Left ventricle myocardium inferior (tissue), 1 donor: ENCODE measurements at regions not wholly inside any gene's neighbourhood (a gene's known extent, or its start where the extent isn't known, plus 50 kb on each side); places are given as distances from the start of the nearest gene placed in this dataset.

Source experiments
- DNase-seq: peaks from one replicate; pipeline ENCODE4 v3.0.0-alpha.2; 2020
- H3K27ac ChIP-seq: fragments of 200-600 bp; replicated peaks from 2 replicates; pipeline ENCODE4 v1.8.0; 2021
- H3K27me3 ChIP-seq: fragments of 200-600 bp; 2 replicates; pipeline ENCODE4 v1.8.0; 2021; ENCODE audit warnings: low read depth
- H3K36me3 ChIP-seq: fragments of 200-600 bp; 2 replicates; pipeline ENCODE4 v1.8.0; 2021
- H3K4me1 ChIP-seq: fragments of 200-600 bp; 2 replicates; pipeline ENCODE4 v1.8.0; 2021
- H3K4me3 ChIP-seq: fragments of 200-600 bp; 2 replicates; pipeline ENCODE4 v1.8.0; 2021; ENCODE audit warnings: mild to moderate bottlenecking, moderate library complexity
- H3K9me3 ChIP-seq: fragments of 200-600 bp; replicated peaks from 2 replicates; pipeline ENCODE4 v1.8.0; 2021
- intact Hi-C: fragments of 100-400 bp; cut with micrococcal nuclease; formaldehyde crosslinking; loops from one replicate; pipeline ENCODE4 v1.11.0; 2022
- TF ChIP-seq, protein P1 (sequence below): fragments of 200-600 bp; IDR thresholded peaks from 2 replicates; pipeline ENCODE4 v1.8.0; 2021; ENCODE audit warnings: antibody characterized with exemption, mild to moderate bottlenecking, borderline replicate concordance
- donor health status: DM: no; HTN: yes; CAD: no; lungs with severe emphysema.

DNA sequence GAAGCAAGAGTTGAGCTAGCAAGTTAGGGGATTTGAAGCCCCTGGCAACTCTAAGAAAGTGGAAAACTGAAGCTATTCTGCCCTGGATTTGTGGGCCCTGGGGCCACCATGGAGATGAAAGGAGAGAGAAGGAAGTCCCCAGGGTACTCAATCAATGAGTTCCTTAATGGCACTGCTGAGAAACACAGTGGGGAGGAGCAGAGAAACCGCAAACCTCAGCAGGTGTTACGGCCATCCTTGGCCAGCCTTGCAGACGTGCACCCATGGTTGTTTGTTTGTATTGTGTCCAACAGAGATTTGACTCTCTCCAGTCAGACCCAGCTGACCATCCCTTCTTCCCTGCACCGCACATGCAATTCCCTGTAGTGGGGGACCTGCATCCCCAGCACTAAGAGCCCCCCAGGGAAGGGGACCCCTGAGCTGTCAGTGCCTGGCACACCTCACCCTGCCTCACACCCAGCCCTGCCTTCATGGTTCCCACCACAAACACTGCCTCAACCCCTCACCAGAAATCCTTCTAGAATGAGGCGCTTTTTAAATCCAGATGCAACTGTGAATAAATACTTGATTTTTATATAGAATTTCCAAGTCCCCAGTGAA, 255.3 kb downstream of the SH3BP4 start:
- TF ChIP-seq, protein P1, sequence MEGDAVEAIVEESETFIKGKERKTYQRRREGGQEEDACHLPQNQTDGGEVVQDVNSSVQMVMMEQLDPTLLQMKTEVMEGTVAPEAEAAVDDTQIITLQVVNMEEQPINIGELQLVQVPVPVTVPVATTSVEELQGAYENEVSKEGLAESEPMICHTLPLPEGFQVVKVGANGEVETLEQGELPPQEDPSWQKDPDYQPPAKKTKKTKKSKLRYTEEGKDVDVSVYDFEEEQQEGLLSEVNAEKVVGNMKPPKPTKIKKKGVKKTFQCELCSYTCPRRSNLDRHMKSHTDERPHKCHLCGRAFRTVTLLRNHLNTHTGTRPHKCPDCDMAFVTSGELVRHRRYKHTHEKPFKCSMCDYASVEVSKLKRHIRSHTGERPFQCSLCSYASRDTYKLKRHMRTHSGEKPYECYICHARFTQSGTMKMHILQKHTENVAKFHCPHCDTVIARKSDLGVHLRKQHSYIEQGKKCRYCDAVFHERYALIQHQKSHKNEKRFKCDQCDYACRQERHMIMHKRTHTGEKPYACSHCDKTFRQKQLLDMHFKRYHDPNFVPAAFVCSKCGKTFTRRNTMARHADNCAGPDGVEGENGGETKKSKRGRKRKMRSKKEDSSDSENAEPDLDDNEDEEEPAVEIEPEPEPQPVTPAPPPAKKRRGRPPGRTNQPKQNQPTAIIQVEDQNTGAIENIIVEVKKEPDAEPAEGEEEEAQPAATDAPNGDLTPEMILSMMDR: no peak
- Histone ChIP-seq H3K36me3 (no peaks in the 10 kb centered on the region), H3K4me3 (no peak overlapping the region), H3K9me3 (peaks cover 7% of the 10 kb centered on the region), H3K27me3 (peaks cover 64% of the 10 kb centered on the region), H3K4me1 (no peaks in the 10 kb centered on the region), H3K27ac (no peak overlapping the region)
- DNase-seq: no peak
- intact Hi-C loops: no loop called here

DNA sequence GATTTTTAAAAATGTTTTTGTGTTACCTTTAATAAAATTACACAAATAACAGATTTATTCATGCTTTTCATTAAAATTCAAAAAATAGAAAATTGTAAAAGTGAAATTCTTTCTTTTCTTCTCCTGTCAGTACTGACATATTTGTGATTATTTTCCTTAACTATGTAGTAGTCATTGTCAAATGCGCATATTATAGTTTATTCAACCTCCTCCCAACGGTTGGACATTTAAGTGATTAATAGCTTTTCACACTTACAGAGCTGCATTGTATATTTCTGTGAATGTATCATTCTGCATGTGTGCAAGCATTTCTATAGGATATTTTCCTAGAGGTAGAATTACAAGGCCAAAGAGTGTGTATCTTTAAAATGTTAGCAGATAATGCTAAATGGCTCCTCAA, 259.2 kb downstream of the SH3BP4 start:
- DNase-seq: no peak
- H3K27ac ChIP-seq: no peak overlapping the region
- H3K4me1 ChIP-seq: no peaks in the 10 kb centered on the region
- peaks cover 55% of the 10 kb centered on the region for H3K27me3 ChIP-seq
- intact Hi-C loops: no loop called here
- H3K36me3 ChIP-seq: no peaks in the 10 kb centered on the region
- H3K4me3 ChIP-seq: no peak overlapping the region
- peaks cover 7% of the 10 kb centered on the region for H3K9me3 ChIP-seq
- TF ChIP-seq, protein P1: no peak

DNA sequence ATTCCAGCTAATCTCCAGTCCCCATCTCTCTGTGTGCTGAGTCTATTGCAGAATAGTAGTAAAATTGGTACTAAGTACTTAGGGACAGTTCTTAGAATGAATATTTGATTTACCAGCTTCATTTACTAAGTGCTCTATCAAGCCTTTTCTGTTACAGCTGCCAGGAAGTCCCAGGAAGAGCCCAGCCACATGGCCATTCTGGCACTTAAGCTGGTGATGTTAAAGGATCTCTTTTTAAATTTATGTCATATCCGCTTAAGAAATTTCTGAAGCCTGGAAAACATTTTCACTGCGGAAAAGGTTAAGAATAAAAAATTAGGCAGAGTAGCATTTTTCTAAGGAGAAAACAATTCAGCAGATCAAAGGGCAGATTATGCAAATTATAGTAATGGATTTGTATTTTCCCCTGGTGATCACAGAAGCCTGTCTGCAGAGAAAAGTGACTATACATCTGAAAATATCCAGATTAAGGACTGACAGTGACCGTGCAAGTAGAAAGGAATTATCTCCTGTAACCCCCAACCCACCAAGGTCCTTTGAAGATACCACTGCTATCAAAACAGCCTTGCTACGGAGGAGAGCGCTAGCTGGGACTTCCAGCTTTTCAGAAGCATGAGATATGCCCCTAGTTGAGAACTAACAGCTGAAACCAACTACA, 260.8 kb downstream of the SH3BP4 start:
- Histone ChIP-seq H3K9me3 (peaks cover 7% of the 10 kb centered on the region), H3K27ac (no peak overlapping the region), H3K36me3 (no peaks in the 10 kb centered on the region), H3K27me3 (peaks cover 48% of the 10 kb centered on the region), H3K4me1 (no peaks in the 10 kb centered on the region), H3K4me3 (no peak overlapping the region)
- TF ChIP-seq, protein P1: no peak
- intact Hi-C loops: no loop called here
- DNase-seq: no peak

DNA sequence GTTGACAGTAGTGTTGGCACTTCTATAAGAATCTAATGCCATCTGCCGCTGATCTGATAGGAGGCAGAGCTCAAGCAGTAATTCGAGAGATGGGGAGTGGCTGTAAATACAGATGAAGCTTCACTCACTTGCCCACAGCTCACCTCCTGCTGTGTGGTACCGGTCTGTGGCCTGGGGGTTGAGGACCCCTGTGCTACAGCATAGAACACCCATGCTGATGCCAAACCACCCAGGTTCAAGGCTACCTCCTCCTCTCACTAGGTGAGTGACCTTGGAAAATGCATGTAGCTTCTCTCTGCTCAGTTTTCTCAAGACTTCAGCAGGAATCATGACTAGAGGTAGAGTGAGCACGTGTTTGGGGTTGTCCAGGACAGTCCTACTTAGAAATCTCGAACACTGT, 263.4 kb downstream of the SH3BP4 start:
- Histone ChIP-seq H3K27ac (no peak overlapping the region), H3K27me3 (peaks cover 38% of the 10 kb centered on the region), H3K36me3 (no peaks in the 10 kb centered on the region), H3K4me1 (no peaks in the 10 kb centered on the region), H3K4me3 (no peak overlapping the region), H3K9me3 (no peaks in the 10 kb centered on the region)
- no peak for DNase-seq
- TF ChIP-seq, protein P1: no peak
- intact Hi-C loops: no loop called here

DNA sequence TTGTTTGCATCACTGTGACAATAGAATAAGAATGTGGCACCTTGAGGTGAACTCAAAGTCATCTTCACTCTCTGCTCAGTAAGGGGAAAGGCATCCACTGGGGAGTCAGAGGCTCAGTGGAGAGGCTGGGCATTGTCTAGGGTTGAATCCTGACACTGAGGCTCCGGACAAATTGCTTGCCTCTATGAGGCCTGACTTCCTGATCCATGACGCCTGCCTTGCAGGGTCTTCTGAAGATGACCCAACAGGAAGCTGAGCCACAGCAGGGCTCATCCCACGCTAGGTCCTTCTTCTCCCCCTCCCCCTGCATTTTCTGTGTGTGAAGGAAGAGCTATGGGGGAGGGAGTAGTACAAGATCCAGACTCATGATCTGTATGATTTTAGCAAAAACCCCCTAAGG, 265.1 kb downstream of the SH3BP4 start:
- TF ChIP-seq, protein P1: no peak
- Histone ChIP-seq H3K36me3 (no peaks in the 10 kb centered on the region), H3K4me1 (no peaks in the 10 kb centered on the region), H3K27me3 (peaks cover 54% of the 10 kb centered on the region), H3K9me3 (no peaks in the 10 kb centered on the region), H3K27ac (no peak overlapping the region), H3K4me3 (no peak overlapping the region)
- intact Hi-C loops: no loop called here
- no peak for DNase-seq
